ENCODE measurements at regions not wholly inside any gene's neighbourhood (a gene's known extent, or its start where the extent isn't known, plus 50 kb on each side); places are given as distances from the start of the nearest gene placed in this dataset.

- no peak overlapping the region for H3K27ac Mint-ChIP-seq (ENCODE audit: unreplicated experiment)
- peaks cover 64% of the 10 kb centered on the region for H3K27me3 Mint-ChIP-seq (ENCODE audit: unreplicated experiment)
- no peak for TF ChIP-seq CTCF (IDR thresholded peaks at IDR 0.05)
- H3K4me3 Mint-ChIP-seq (ENCODE audit: unreplicated experiment) = no peak overlapping the region
- DNase-seq (ENCODE audit: extremely low spot score, unreplicated experiment) = no peak
- H3K9me3 Mint-ChIP-seq (ENCODE audit: unreplicated experiment) = no peaks in the 10 kb centered on the region
- peaks cover 2% of the 10 kb centered on the region for H3K4me1 Mint-ChIP-seq (ENCODE audit: unreplicated experiment)
- no peaks in the 10 kb centered on the region for H3K36me3 Mint-ChIP-seq (ENCODE audit: unreplicated experiment)
These were observed 401.2 kb downstream of the SEC14L1 start for GRCh38 chr17:77542011-77542410.

GRCh38 chr17:77542551-77543490 lies 402.1 kb downstream of the SEC14L1 start:
- Mint-ChIP-seq H3K9me3 (ENCODE audit: unreplicated experiment) (no peaks in the 10 kb centered on the region), H3K4me3 (ENCODE audit: unreplicated experiment) (no peak overlapping the region), H3K27me3 (ENCODE audit: unreplicated experiment) (peaks cover 58% of the 10 kb centered on the region), H3K36me3 (ENCODE audit: unreplicated experiment) (no peaks in the 10 kb centered on the region), H3K4me1 (ENCODE audit: unreplicated experiment) (peaks cover 2% of the 10 kb centered on the region), H3K27ac (ENCODE audit: unreplicated experiment) (no peak overlapping the region)
- DNase-seq (ENCODE audit: extremely low spot score, unreplicated experiment) = no peak
- peak; percentile 94 for TF ChIP-seq CTCF (IDR thresholded peaks at IDR 0.05)

GRCh38 chr17:77543801-77544200 lies 403.0 kb downstream of the SEC14L1 start:
- Mint-ChIP-seq H3K4me3 (ENCODE audit: unreplicated experiment) (no peak overlapping the region), H3K27ac (ENCODE audit: unreplicated experiment) (no peak overlapping the region), H3K36me3 (ENCODE audit: unreplicated experiment) (no peaks in the 10 kb centered on the region), H3K9me3 (ENCODE audit: unreplicated experiment) (no peaks in the 10 kb centered on the region), H3K4me1 (ENCODE audit: unreplicated experiment) (peaks cover 2% of the 10 kb centered on the region), H3K27me3 (ENCODE audit: unreplicated experiment) (peaks cover 48% of the 10 kb centered on the region)
- no peak for DNase-seq (ENCODE audit: extremely low spot score, unreplicated experiment)
- TF ChIP-seq CTCF (IDR thresholded peaks at IDR 0.05) = no peak

DNA sequence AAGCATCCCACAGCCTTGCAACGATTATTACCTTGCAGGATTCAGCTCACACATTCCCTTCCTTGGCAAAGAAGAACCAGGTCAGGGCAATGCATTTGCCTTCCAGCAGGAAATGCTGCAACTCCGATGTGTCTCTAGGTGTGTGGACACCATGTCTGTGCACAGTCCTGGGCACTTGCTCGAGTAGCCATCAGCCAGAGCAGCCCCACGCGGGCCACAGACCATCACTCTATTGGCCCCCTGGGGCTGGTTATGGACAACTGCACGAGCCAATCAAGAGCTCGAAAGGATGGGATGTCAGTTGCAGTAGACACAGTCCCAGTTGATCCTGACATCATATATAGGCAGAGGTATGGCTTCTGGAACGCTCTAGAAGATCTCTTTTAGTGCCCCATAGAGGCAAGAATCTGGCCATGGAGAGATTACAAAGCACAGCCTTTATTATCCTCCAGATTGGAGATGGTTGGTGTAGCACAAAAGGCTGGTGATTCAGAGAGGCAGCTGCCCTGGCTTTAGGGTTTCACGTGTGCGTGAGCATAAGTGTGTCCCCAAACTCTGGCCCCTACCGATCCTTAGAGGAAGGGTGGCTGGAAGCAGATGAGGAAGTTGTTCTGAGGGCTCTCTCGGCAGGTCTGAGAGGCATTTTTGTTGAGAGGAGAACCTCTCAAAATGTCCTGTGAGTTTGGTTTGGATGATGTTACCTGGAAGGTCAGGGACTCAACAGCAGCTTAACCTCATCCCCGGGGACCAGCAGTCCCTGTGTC lies 403.8 kb downstream of the SEC14L1 start:
- Mint-ChIP-seq H3K4me1 (ENCODE audit: unreplicated experiment) (peaks cover 2% of the 10 kb centered on the region), H3K4me3 (ENCODE audit: unreplicated experiment) (no peak overlapping the region), H3K9me3 (ENCODE audit: unreplicated experiment) (no peaks in the 10 kb centered on the region), H3K36me3 (ENCODE audit: unreplicated experiment) (no peaks in the 10 kb centered on the region), H3K27me3 (ENCODE audit: unreplicated experiment) (peaks cover 47% of the 10 kb centered on the region), H3K27ac (ENCODE audit: unreplicated experiment) (no peak overlapping the region)
- DNase-seq (ENCODE audit: extremely low spot score, unreplicated experiment) = no peak
- no peak for TF ChIP-seq CTCF (IDR thresholded peaks at IDR 0.05)

GRCh38 chr17:77546772-77547241 lies 406.0 kb downstream of the SEC14L1 start:
- no peak for DNase-seq (ENCODE audit: extremely low spot score, unreplicated experiment)

More at GRCh38 chr17:77546772-77547241, 406.0 kb downstream of the SEC14L1 start:
- Mint-ChIP-seq H3K27ac (ENCODE audit: unreplicated experiment) (no peak overlapping the region), H3K4me1 (ENCODE audit: unreplicated experiment) (peaks cover 2% of the 10 kb centered on the region), H3K4me3 (ENCODE audit: unreplicated experiment) (no peak overlapping the region), H3K27me3 (ENCODE audit: unreplicated experiment) (peaks cover 40% of the 10 kb centered on the region), H3K9me3 (ENCODE audit: unreplicated experiment) (no peaks in the 10 kb centered on the region), H3K36me3 (ENCODE audit: unreplicated experiment) (no peaks in the 10 kb centered on the region)
- no peak for TF ChIP-seq CTCF (IDR thresholded peaks at IDR 0.05)

All from osteocyte (in vitro differentiated cells).